B cell (primary cell): ENCODE measurements at regions not wholly inside any gene's neighbourhood (a gene's known extent, or its start where the extent isn't known, plus 50 kb on each side); places are given as distances from the start of the nearest gene placed in this dataset.

Experiments used
- ATAC-seq: fragments of 200-7000 bp; cut with Tn5 transposase; one replicate; pipeline ENCODE4 v1.10.0; 2021; ENCODE audit warnings: low read depth, mild to moderate bottlenecking, moderate number of reproducible peaks, moderate library complexity
- CTCF ChIA-PET: fragments of 350-600 bp; sonication (Branson Sonifier 250); formaldehyde crosslinking; loops from one replicate; lab custom pipeline; 2021; ENCODE audit warnings: antibody characterized with exemption, inconsistent platforms; lab: Charles Lee
- POLR2A ChIA-PET: fragments of 350-600 bp; sonication (Branson Sonifier 250); formaldehyde crosslinking; loops from one replicate; lab custom pipeline; 2021; ENCODE audit warnings: antibody characterized with exemption; lab: Charles Lee
- DNase-seq: peaks from one replicate; pipeline ENCODE4 v3.0.0; 2013
- H2AFZ ChIP-seq: 2 replicates; pipeline ENCODE4 v1.6.1; 2012; ENCODE audit warnings: mild to moderate bottlenecking, low read depth, low read length; ENCODE audit not compliant: insufficient read depth, poor library complexity, severe bottlenecking
- H3K27ac ChIP-seq, 2 donors: 1 replicate in 1 of 2; 2 replicates in 1 of 2; pipeline ENCODE4 v1.5.1; 2012 to 2013; ENCODE audit warnings: low read length in 2 of 2, mild to moderate bottlenecking in 2 of 2, moderate library complexity in 1 of 2
- H3K27me3 ChIP-seq, 4 experiments: fragments of 200-600 bp in 1 of 4; sonication (generic) in 1 of 4; replicated peaks in 1 of 4; 1 replicate in 2 of 4; 2 replicates in 2 of 4; pipeline versions ENCODE4 v1.6.1 to v1.7.0; 2013 to 2016; ENCODE audit warnings: low read length in 3 of 4, mild to moderate bottlenecking in 2 of 4, mixed read lengths in 1 of 4, moderate library complexity in 1 of 4; ENCODE audit not compliant: insufficient read depth in 4 of 4, control insufficient read depth in 3 of 4; ENCODE audit errors: control extremely low read depth in 1 of 4
- H3K36me3 ChIP-seq, 2 experiments: replicated peaks in 1 of 2; 1 replicate in 1 of 2; 2 replicates in 1 of 2; pipeline versions ENCODE4 v1.6.1 to v1.7.1; 2013; ENCODE audit warnings: low read length in 1 of 2; ENCODE audit not compliant: insufficient read depth in 2 of 2, control insufficient read depth in 1 of 2; ENCODE audit errors: control extremely low read depth in 1 of 2, extremely low read depth in 1 of 2
- H3K4me1 ChIP-seq, 2 donors: fragments of 200-600 bp in 1 of 2; sonication (generic) in 1 of 2; 1 replicate in 1 of 2; 2 replicates in 1 of 2; pipeline versions ENCODE4 v1.5.1 to v1.6.1; 2013 to 2017; ENCODE audit warnings: low read length in 2 of 2; ENCODE audit not compliant: control insufficient read depth in 2 of 2, insufficient read depth in 2 of 2
- H3K4me2 ChIP-seq: replicated peaks from 2 replicates; pipeline ENCODE3; 2012; ENCODE audit warnings: mild to moderate bottlenecking, low read depth, low read length; ENCODE audit not compliant: poor library complexity, severe bottlenecking
- H3K4me3 ChIP-seq, 5 experiments: fragments of 200-600 bp in 1 of 5; sonication (generic) in 1 of 5; 1 replicate in 3 of 5; 2 replicates in 2 of 5; pipeline versions ENCODE4 v1.5.1 to v1.7.0; 2011 to 2016; ENCODE audit warnings: low read length in 4 of 5, mild to moderate bottlenecking in 4 of 5, low read depth in 2 of 5, control low read depth in 1 of 5, moderate library complexity in 1 of 5; ENCODE audit not compliant: insufficient read depth in 1 of 5; ENCODE audit errors: control extremely low read depth in 1 of 5, extremely low read depth in 1 of 5
- H3K79me2 ChIP-seq: fragments of 200-600 bp; sonication (generic); one replicate; pipeline ENCODE4 v1.6.0; 2016; ENCODE audit warnings: low read length; ENCODE audit not compliant: control insufficient read depth, insufficient read depth
- H3K9ac ChIP-seq: fragments of 200-600 bp; sonication (generic); 2 replicates; pipeline ENCODE4 v1.6.1; 2017; ENCODE audit warnings: mild to moderate bottlenecking, low read length, moderate library complexity
- H3K9me3 ChIP-seq, 3 donors: one replicate each; pipeline versions ENCODE4 v1.6.1 to v1.7.1; 2013; ENCODE audit warnings: low read length in 2 of 3; ENCODE audit not compliant: control insufficient read depth in 2 of 3, insufficient read depth in 1 of 3; ENCODE audit errors: control extremely low read depth in 1 of 3
- H4K20me1 ChIP-seq: 2 replicates; pipeline ENCODE4 v1.6.0; 2012; ENCODE audit warnings: mild to moderate bottlenecking, low read length; ENCODE audit not compliant: insufficient read depth, control insufficient read depth, poor library complexity, severe bottlenecking
- H3K27ac Mint-ChIP-seq: one replicate; pipeline ENCODE4 v1.8.0; 2021; ENCODE audit warnings: mixed read lengths
- H3K27me3 Mint-ChIP-seq: one replicate; pipeline ENCODE4 v1.8.0; 2021; ENCODE audit warnings: mixed read lengths
- H3K4me1 Mint-ChIP-seq: one replicate; pipeline ENCODE4 v1.8.0; 2021; ENCODE audit warnings: mixed read lengths
- H3K4me3 Mint-ChIP-seq: one replicate; pipeline ENCODE4 v1.8.0; 2021; ENCODE audit warnings: mixed read lengths
- H3K9me3 Mint-ChIP-seq: one replicate; pipeline ENCODE4 v1.8.0; 2022; ENCODE audit warnings: mixed read lengths; ENCODE audit not compliant: insufficient read depth
- EZH2 ChIP-seq: IDR thresholded peaks from 2 replicates; pipeline ENCODE4 v1.6.1; 2012; ENCODE audit warnings: borderline replicate concordance, low read depth, mild to moderate bottlenecking, moderate library complexity, low read length; ENCODE audit not compliant: insufficient read depth, poor library complexity, severe bottlenecking
- WGBS: methylation state at CpG from one replicate; pipeline ENCODE4 v1.1.5; 2013; ENCODE audit warnings: missing lambda C conversion rate; ENCODE audit not compliant: insufficient coverage; 5-methylcytosine and 5-hydroxymethylcytosine counted together
- intact Hi-C: fragments of 100-400 bp; cut with micrococcal nuclease; formaldehyde crosslinking; loops from one replicate; pipeline ENCODE4 v1.10.0; 2022
- TF ChIP-seq, protein P1 (sequence below): fragments of 200-600 bp; IDR thresholded peaks from one replicate; pipeline ENCODE4 v1.8.0; 2022; ENCODE audit warnings: antibody characterized with exemption, mild to moderate bottlenecking

DNA sequence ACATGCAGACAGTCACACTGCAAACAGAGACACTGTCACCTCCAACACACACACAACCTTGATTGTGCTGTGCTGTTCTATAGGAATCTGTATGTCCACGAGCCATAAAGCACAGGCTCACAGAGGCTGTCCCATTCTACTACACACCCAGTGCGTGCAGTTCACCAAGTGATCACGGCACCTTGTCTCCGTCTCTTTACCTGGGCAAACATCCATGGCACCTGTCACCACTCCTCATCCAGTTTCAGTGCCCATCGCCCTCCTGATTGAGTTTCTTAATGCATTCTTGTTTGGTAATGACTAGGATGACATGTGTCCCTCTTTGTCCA lies 65.8 kb upstream of the STMND1 start:
- intact Hi-C loops = no loop called here
- POLR2A ChIA-PET = no interaction called here
- Mint-ChIP-seq H3K27ac (no peak overlapping the region), H3K9me3 (peaks cover 5% of the 10 kb centered on the region), H3K4me3 (no peak overlapping the region), H3K27me3 (peaks cover 3% of the 10 kb centered on the region), H3K4me1 (no peaks in the 10 kb centered on the region)
- H2AFZ ChIP-seq = no peak overlapping the region
- H3K27me3 ChIP-seq = no peaks in the 10 kb centered on the region
- H3K36me3 ChIP-seq = no peaks in the 10 kb centered on the region
- H3K9me3 ChIP-seq = no peaks in the 10 kb centered on the region
- no peaks in the 10 kb centered on the region for H4K20me1 ChIP-seq
- H3K4me1 ChIP-seq = no peaks in the 10 kb centered on the region
- TF ChIP-seq, protein P1, sequence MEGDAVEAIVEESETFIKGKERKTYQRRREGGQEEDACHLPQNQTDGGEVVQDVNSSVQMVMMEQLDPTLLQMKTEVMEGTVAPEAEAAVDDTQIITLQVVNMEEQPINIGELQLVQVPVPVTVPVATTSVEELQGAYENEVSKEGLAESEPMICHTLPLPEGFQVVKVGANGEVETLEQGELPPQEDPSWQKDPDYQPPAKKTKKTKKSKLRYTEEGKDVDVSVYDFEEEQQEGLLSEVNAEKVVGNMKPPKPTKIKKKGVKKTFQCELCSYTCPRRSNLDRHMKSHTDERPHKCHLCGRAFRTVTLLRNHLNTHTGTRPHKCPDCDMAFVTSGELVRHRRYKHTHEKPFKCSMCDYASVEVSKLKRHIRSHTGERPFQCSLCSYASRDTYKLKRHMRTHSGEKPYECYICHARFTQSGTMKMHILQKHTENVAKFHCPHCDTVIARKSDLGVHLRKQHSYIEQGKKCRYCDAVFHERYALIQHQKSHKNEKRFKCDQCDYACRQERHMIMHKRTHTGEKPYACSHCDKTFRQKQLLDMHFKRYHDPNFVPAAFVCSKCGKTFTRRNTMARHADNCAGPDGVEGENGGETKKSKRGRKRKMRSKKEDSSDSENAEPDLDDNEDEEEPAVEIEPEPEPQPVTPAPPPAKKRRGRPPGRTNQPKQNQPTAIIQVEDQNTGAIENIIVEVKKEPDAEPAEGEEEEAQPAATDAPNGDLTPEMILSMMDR = no peak
- TF ChIP-seq EZH2 = no peak
- CTCF ChIA-PET = no interaction called here
- no peak overlapping the region for H3K4me3 ChIP-seq
- no peak overlapping the region for H3K4me2 ChIP-seq
- no peak overlapping the region for H3K27ac ChIP-seq
- H3K79me2 ChIP-seq = no peaks in the 10 kb centered on the region
- ATAC-seq = no peak
- 100% methylated on average over 3 of the region's 5 CpGs for WGBS
- H3K9ac ChIP-seq = no peak overlapping the region
- no peak for DNase-seq

DNA sequence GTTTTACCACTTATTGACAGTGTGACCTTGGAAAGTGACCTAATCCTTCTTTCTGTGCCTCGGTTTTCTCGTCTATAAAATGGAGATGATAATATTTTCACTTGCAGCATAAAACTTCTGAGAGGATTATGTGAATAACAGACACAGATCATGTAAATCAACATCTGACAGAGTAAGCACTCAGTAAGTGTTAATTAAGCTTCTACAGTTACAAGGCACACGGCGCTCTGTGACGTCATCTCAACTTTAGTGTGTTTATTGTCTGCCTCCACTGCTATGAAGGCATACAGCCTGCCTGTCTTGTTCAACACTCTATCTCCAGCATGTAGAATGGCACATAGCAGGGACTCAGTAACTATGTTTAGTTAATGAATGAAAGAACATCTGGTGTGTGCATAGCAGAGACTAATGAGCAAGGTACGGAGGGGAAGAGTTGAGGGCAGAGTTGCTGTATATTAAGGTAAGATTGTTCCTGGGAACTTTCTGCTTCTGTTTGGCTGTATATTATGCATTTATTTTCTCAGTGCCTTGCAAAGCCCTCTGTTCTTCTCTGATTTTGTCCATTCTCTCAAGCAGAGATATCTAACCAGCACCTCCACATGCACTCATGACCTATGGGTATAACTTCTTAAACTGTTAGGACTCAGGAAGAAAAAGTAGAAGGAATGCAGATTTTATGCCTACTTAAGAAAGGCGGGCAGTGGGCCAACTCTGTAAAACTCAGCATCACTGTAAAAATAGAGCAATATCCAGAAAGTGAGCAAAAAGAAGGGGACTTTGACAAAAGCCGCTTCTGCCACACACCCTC lies 66.4 kb upstream of the STMND1 start:
- no peak overlapping the region for H3K9ac ChIP-seq
- no peak overlapping the region for H3K4me2 ChIP-seq
- intact Hi-C loops = no loop called here
- no peak overlapping the region for H3K27ac ChIP-seq
- Mint-ChIP-seq H3K27ac (no peak overlapping the region), H3K4me1 (no peaks in the 10 kb centered on the region), H3K9me3 (peaks cover 5% of the 10 kb centered on the region), H3K27me3 (peaks cover 3% of the 10 kb centered on the region), H3K4me3 (no peak overlapping the region)
- TF ChIP-seq, protein P1 = no peak
- no peak for TF ChIP-seq EZH2
- no peaks in the 10 kb centered on the region for H3K9me3 ChIP-seq
- POLR2A ChIA-PET = no interaction called here
- H3K27me3 ChIP-seq = no peaks in the 10 kb centered on the region
- no peaks in the 10 kb centered on the region for H3K4me1 ChIP-seq
- H4K20me1 ChIP-seq = no peaks in the 10 kb centered on the region
- H2AFZ ChIP-seq = no peak overlapping the region
- no peaks in the 10 kb centered on the region for H3K79me2 ChIP-seq
- WGBS = 100% methylated on average over 3 of the region's 8 CpGs
- no peak overlapping the region for H3K4me3 ChIP-seq
- no peaks in the 10 kb centered on the region for H3K36me3 ChIP-seq
- no peak for ATAC-seq
- no peak for DNase-seq
- CTCF ChIA-PET = no interaction called here
